Endothelial cell of umbilical vein (primary cell): ENCODE measurements at regions not wholly inside any gene's neighbourhood (a gene's known extent, or its start where the extent isn't known, plus 50 kb on each side); places are given as distances from the start of the nearest gene placed in this dataset.

Experiments
- BruUV-seq: library from RNA; stranded (reverse); fragments of 400-500 nt; replicated peaks from 2 replicates; lab custom pipeline; 2021; lab: Mats Ljungman, UMichigan
- CTCF ChIA-PET: fragments of 300-600, 350-600 bp; sonication (Branson Sonifier 250); formaldehyde crosslinking; loops from one replicate; lab custom pipeline; 2021; ENCODE audit warnings: antibody characterized with exemption, inconsistent platforms; lab: Charles Lee
- POLR2A ChIA-PET: fragments of 300-600, 350-600 bp; sonication (Branson Sonifier 250); formaldehyde crosslinking; loops from one replicate; lab custom pipeline; 2021; ENCODE audit warnings: antibody characterized with exemption, inconsistent platforms; lab: Charles Lee
- DNase-seq: peaks from one replicate; pipeline ENCODE4 v3.0.0-alpha.2; 2011; ENCODE audit warnings: low read depth, low spot score
- FAIRE-seq: peaks from 2 replicates; lab custom pipeline; 2011; peaks lifted over from hg19 to GRCh38; lab: Jason Lieb, UNC
- H2AFZ ChIP-seq: 2 replicates; pipeline ENCODE4 v1.6.0; 2012; ENCODE audit warnings: low read depth, low read length, control low read depth, inconsistent platforms
- H3K27ac ChIP-seq: 2 replicates; pipeline ENCODE4 v1.5.1; 2011; ENCODE audit warnings: low read depth, mild to moderate bottlenecking, control low read depth, low read length, moderate library complexity; ENCODE audit not compliant: insufficient read depth
- H3K27me3 ChIP-seq, 2 experiments: 2 replicates each; pipeline versions ENCODE4 v1.6.0 to v1.6.1; 2011; ENCODE audit warnings: low read length in 2 of 2, mixed read lengths in 1 of 2; ENCODE audit not compliant: control insufficient read depth in 2 of 2, insufficient read depth in 2 of 2
- H3K36me3 ChIP-seq, 2 experiments: 2 replicates in 1 of 2; 3 replicates in 1 of 2; pipeline ENCODE4 v1.5.1; 2011; ENCODE audit warnings: low read length in 2 of 2, mild to moderate bottlenecking in 1 of 2, moderate library complexity in 1 of 2; ENCODE audit not compliant: control insufficient read depth in 2 of 2, insufficient read depth in 2 of 2; ENCODE audit errors: extremely low read depth in 1 of 2
- H3K4me1 ChIP-seq: 3 replicates; pipeline ENCODE4 v1.5.1; 2011; ENCODE audit warnings: mild to moderate bottlenecking, low read length; ENCODE audit not compliant: control insufficient read depth, insufficient read depth; ENCODE audit errors: extremely low read depth
- H3K4me2 ChIP-seq: 2 replicates; pipeline ENCODE4 v1.6.1; 2011; ENCODE audit warnings: low read length, control low read depth, mixed read lengths; ENCODE audit not compliant: insufficient read depth
- H3K4me3 ChIP-seq, 3 experiments: fragments of 200-600 bp in 1 of 3; sonication (generic), shearing (Covaris generic) in 1 of 3; replicated peaks in 1 of 3; 2 replicates each; pipeline ENCODE4 v1.5.1; 2011 to 2016; ENCODE audit warnings: control low read depth in 3 of 3, low read length in 3 of 3, mild to moderate bottlenecking in 2 of 3, inconsistent platforms in 1 of 3, low read depth in 1 of 3, moderate library complexity in 1 of 3; ENCODE audit not compliant: insufficient read depth in 1 of 3
- H3K79me2 ChIP-seq: 2 replicates; pipeline ENCODE4 v1.6.0; 2012; ENCODE audit warnings: low read length, inconsistent platforms; ENCODE audit not compliant: control insufficient read depth, insufficient read depth
- H3K9ac ChIP-seq: replicated peaks from 2 replicates; pipeline ENCODE3; 2011; ENCODE audit warnings: low read length, control low read depth; ENCODE audit not compliant: insufficient read depth; ENCODE audit errors: extremely low read depth
- H3K9me1 ChIP-seq: replicated peaks from 3 replicates; pipeline ENCODE4 v1.6.0; 2011; ENCODE audit warnings: mild to moderate bottlenecking, low read length; ENCODE audit not compliant: control insufficient read depth, insufficient read depth; ENCODE audit errors: extremely low read depth
- H3K9me3 ChIP-seq: replicated peaks from 2 replicates; pipeline ENCODE4 v1.5.1; 2012; ENCODE audit warnings: low read length, inconsistent platforms; ENCODE audit not compliant: control insufficient read depth, insufficient read depth
- H4K20me1 ChIP-seq: replicated peaks from 2 replicates; pipeline ENCODE3; 2011; ENCODE audit warnings: mild to moderate bottlenecking, low read length; ENCODE audit not compliant: control insufficient read depth, insufficient read depth; ENCODE audit errors: extremely low read depth
- EZH2 ChIP-seq: IDR thresholded peaks from 2 replicates; pipeline ENCODE4 v1.6.1; 2012; ENCODE audit warnings: borderline replicate concordance, low read depth, mild to moderate bottlenecking, moderate library complexity, low read length, inconsistent platforms; ENCODE audit not compliant: severe bottlenecking
- FOS ChIP-seq: IDR thresholded peaks from 2 replicates; pipeline ENCODE4 v1.6.1; 2011; ENCODE audit warnings: mild to moderate bottlenecking, low read length, moderate library complexity, borderline replicate concordance; ENCODE audit not compliant: insufficient read depth
- GATA2 ChIP-seq: IDR thresholded peaks from 2 replicates; pipeline ENCODE4 v1.7.0; 2011; ENCODE audit warnings: low read depth, mild to moderate bottlenecking, moderate library complexity, mixed read lengths, low read length; ENCODE audit not compliant: insufficient read length, insufficient read depth
- JUN ChIP-seq: IDR thresholded peaks from 2 replicates; pipeline ENCODE4 v1.6.1; 2011; ENCODE audit warnings: borderline replicate concordance, low read depth; ENCODE audit not compliant: insufficient read length, insufficient read depth
- MYC ChIP-seq: IDR thresholded peaks from one replicate; pipeline ENCODE4 v1.6.1; 2011; ENCODE audit warnings: mild to moderate bottlenecking, low read depth, low read length
- POLR2A ChIP-seq: IDR thresholded peaks from 2 replicates; pipeline ENCODE4 v1.6.1; 2012; ENCODE audit warnings: low read depth, mild to moderate bottlenecking, control low read depth, low read length
- POLR2AphosphoS5 ChIP-seq: IDR thresholded peaks from 2 replicates; pipeline ENCODE4 v1.6.1; 2012; ENCODE audit warnings: low read depth, mild to moderate bottlenecking, control low read depth, low read length, moderate library complexity; ENCODE audit not compliant: insufficient read depth
- dilution Hi-C: fragments of 300-500 bp; cut with MboI; formaldehyde crosslinking; loops from one replicate; pipeline ENCODE4 v1.15.0; 2019; ENCODE audit warnings: low sequenced_read_pairs; ENCODE audit not compliant: extremely low pct_ligation_motif_present
- intact Hi-C: fragments of 100-400 bp; cut with micrococcal nuclease; formaldehyde crosslinking; loops from one replicate; pipeline ENCODE4 v1.10.0; 2022
- TF ChIP-seq, protein P1 (sequence below), 2 donors: IDR thresholded peaks; 1 replicate in 1 of 2; 2 replicates in 1 of 2; pipeline ENCODE4 v1.5.1; 2011; ENCODE audit warnings: low read length in 2 of 2, mild to moderate bottlenecking in 2 of 2, moderate library complexity in 2 of 2, control low read depth in 1 of 2, inconsistent platforms in 1 of 2, low read depth in 1 of 2; ENCODE audit not compliant: insufficient read depth in 1 of 2; ENCODE audit errors: extremely low read depth in 1 of 2
- TF ChIP-seq, protein P2 (sequence below): IDR thresholded peaks from 2 replicates; pipeline ENCODE4 v1.6.1; 2011; ENCODE audit not compliant: insufficient read depth, insufficient read length

DNA sequence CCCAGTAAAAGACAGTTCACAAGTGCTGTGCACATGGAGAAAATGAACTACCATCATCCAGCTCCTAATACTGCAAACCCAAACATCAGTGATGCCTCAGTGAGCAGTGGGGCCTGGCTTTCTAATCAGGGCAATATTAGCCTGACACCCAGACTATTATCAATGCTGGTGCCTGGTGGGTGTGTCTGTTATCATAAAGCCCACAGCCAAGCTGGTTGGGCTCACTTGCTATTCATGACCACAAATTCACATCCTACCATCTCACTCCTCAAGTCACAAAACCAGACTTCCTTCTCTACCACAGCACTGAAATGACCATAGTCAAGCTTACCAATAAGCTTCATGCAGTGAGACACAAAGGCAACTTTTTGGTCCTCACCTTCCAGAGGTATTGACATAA is 180.8 kb upstream of the PLN start:
- Histone ChIP-seq H4K20me1 (no peaks in the 10 kb centered on the region), H3K79me2 (no peaks in the 10 kb centered on the region), H3K27ac (no peak overlapping the region), H3K9ac (no peak overlapping the region), H3K4me1 (no peaks in the 10 kb centered on the region), H3K9me1 (no peaks in the 10 kb centered on the region), H2AFZ (no peak overlapping the region), H3K36me3 (no peaks in the 10 kb centered on the region), H3K27me3 (no peaks in the 10 kb centered on the region), H3K4me2 (no peak overlapping the region), H3K4me3 (no peak overlapping the region), H3K9me3 (no peaks in the 10 kb centered on the region)
- TF ChIP-seq, protein P1, sequence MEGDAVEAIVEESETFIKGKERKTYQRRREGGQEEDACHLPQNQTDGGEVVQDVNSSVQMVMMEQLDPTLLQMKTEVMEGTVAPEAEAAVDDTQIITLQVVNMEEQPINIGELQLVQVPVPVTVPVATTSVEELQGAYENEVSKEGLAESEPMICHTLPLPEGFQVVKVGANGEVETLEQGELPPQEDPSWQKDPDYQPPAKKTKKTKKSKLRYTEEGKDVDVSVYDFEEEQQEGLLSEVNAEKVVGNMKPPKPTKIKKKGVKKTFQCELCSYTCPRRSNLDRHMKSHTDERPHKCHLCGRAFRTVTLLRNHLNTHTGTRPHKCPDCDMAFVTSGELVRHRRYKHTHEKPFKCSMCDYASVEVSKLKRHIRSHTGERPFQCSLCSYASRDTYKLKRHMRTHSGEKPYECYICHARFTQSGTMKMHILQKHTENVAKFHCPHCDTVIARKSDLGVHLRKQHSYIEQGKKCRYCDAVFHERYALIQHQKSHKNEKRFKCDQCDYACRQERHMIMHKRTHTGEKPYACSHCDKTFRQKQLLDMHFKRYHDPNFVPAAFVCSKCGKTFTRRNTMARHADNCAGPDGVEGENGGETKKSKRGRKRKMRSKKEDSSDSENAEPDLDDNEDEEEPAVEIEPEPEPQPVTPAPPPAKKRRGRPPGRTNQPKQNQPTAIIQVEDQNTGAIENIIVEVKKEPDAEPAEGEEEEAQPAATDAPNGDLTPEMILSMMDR (IDR thresholded peaks at IDR 0.05; ENCODE audit: extremely low read depth in 1 of 2, insufficient read depth in 1 of 2, low read depth in 1 of 2, low read length in 2 of 2) = no peak
- TF ChIP-seq, protein P2, sequence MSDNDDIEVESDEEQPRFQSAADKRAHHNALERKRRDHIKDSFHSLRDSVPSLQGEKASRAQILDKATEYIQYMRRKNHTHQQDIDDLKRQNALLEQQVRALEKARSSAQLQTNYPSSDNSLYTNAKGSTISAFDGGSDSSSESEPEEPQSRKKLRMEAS = no peak
- no peak for TF ChIP-seq FOS
- no peak for TF ChIP-seq POLR2AphosphoS5
- no peak for TF ChIP-seq JUN
- TF ChIP-seq GATA2 = no peak
- no peak for TF ChIP-seq EZH2
- TF ChIP-seq POLR2A = no peak
- no peak for TF ChIP-seq MYC
- ChIA-PET CTCF (no interaction called here), POLR2A (no interaction called here)
- intact Hi-C loops (no loop called here), dilution Hi-C loops (no loop called here)
- DNase-seq (no peak), FAIRE-seq (no peak)
- no TSS peak for BruUV-seq
